Ishikawa (cell line): ENCODE measurements at regions not wholly inside any gene's neighbourhood (a gene's known extent, or its start where the extent isn't known, plus 50 kb on each side); places are given as distances from the start of the nearest gene placed in this dataset.

Experiments
- CEBPB ChIP-seq: IDR thresholded peaks from 2 replicates; pipeline ENCODE4 v1.6.1; 2012
- EGR1 ChIP-seq: IDR thresholded peaks from 2 replicates; pipeline ENCODE4 v1.6.1; 2012
- EP300 ChIP-seq: IDR thresholded peaks from 2 replicates; pipeline ENCODE4 v1.6.1; 2012; ENCODE audit warnings: borderline replicate concordance
- MAX ChIP-seq: IDR thresholded peaks from 2 replicates; pipeline ENCODE4 v1.6.1; 2012
- RAD21 ChIP-seq: IDR thresholded peaks from 2 replicates; pipeline ENCODE4 v1.6.1; 2012; ENCODE audit warnings: low read depth
- REST ChIP-seq: IDR thresholded peaks from 2 replicates; pipeline ENCODE4 v1.6.1; 2012; ENCODE audit warnings: low read depth, mild to moderate bottlenecking
- TAF1 ChIP-seq: IDR thresholded peaks from 2 replicates; pipeline ENCODE4 v1.6.1; 2012; ENCODE audit warnings: low read depth, mild to moderate bottlenecking
- TCF12 ChIP-seq: IDR thresholded peaks from 2 replicates; pipeline ENCODE4 v1.6.1; 2012; ENCODE audit warnings: low read depth
- TEAD4 ChIP-seq: IDR thresholded peaks from 2 replicates; pipeline ENCODE4 v1.6.1; 2012
- YY1 ChIP-seq: IDR thresholded peaks from 2 replicates; pipeline ENCODE4 v1.6.1; 2012; ENCODE audit warnings: low read depth
- ZBTB7A ChIP-seq: IDR thresholded peaks from 2 replicates; pipeline ENCODE4 v1.6.1; 2012; ENCODE audit warnings: low read depth

- TF ChIP-seq REST, result no peak
- no peak for TF ChIP-seq MAX
- TF ChIP-seq TEAD4, result no peak
- TF ChIP-seq RAD21, result no peak
- no peak for TF ChIP-seq EP300
- no peak for TF ChIP-seq EGR1
- TF ChIP-seq CEBPB, result no peak
- no peak for TF ChIP-seq TAF1
- no peak for TF ChIP-seq TCF12
- TF ChIP-seq YY1, result no peak
- no peak for TF ChIP-seq ZBTB7A
Measured at GRCh38 chr14:31947680-31948595, 129.2 kb upstream of the ARHGAP5 start.
